ENCODE measurements at regions not wholly inside any gene's neighbourhood (a gene's known extent, or its start where the extent isn't known, plus 50 kb on each side); places are given as distances from the start of the nearest gene placed in this dataset.
"Not testable (repeated sequence)": the region's sequence is repeated elsewhere in the genome, so short reads cannot be mapped to it uniquely, and the experiment has no call there.

GRCh38 chr1:10914056-10914455, 98.4 kb upstream of the TARDBP start:
- DNase-seq = no peak

GRCh38 chr1:10915594-10915993, 96.9 kb upstream of the TARDBP start:
- no peak for DNase-seq

GRCh38 chr1:10916311-10916710, 96.1 kb upstream of the TARDBP start:
- no peak for DNase-seq

- DNase-seq = no peak
Measured at GRCh38 chr1:10916991-10917390, 95.5 kb upstream of the TARDBP start.

GRCh38 chr1:10917513-10918454, 94.7 kb upstream of the TARDBP start:
- no peak for DNase-seq

- DNase-seq = no peak
Measured at GRCh38 chr1:10918531-10918930, 93.9 kb upstream of the TARDBP start.

- no peak for DNase-seq
Measured at GRCh38 chr1:10920063-10920626, 92.3 kb upstream of the TARDBP start.

- not testable (repeated sequence) for DNase-seq
Measured at GRCh38 chr1:10922315-10923060, 90.0 kb upstream of the TARDBP start.

GRCh38 chr1:10924030-10924429, 88.4 kb upstream of the TARDBP start:
- no peak for DNase-seq

- DNase-seq = no peak
Measured at GRCh38 chr1:10928654-10929053, 83.8 kb upstream of the TARDBP start.

- no peak for DNase-seq
Measured at GRCh38 chr1:10932088-10932487, 80.4 kb upstream of the TARDBP start.

GRCh38 chr1:10934150-10934818, 78.2 kb upstream of the TARDBP start:
- no peak for DNase-seq

- DNase-seq = no peak
Measured at GRCh38 chr1:10935246-10935645, 77.2 kb upstream of the TARDBP start.

GRCh38 chr1:10935724-10936123, 76.7 kb upstream of the TARDBP start:
- DNase-seq = no peak

GRCh38 chr1:10936998-10937901, 75.2 kb upstream of the TARDBP start:
- no peak for DNase-seq

GRCh38 chr1:10938741-10939417, 73.6 kb upstream of the TARDBP start:
- DNase-seq = no peak

GRCh38 chr1:10939654-10940450, 72.6 kb upstream of the TARDBP start:
- no peak for DNase-seq

GRCh38 chr1:10940451-10940804, 72.0 kb upstream of the TARDBP start:
- no peak for DNase-seq

GRCh38 chr1:10940838-10941237, 71.6 kb upstream of the TARDBP start:
- no peak for DNase-seq

GRCh38 chr1:10941891-10942541, 70.4 kb upstream of the TARDBP start:
- DNase-seq = no peak

Measured in hindlimb muscle (tissue), 1 donor.